ENCODE measurements at regions not wholly inside any gene's neighbourhood (a gene's known extent, or its start where the extent isn't known, plus 50 kb on each side); places are given as distances from the start of the nearest gene placed in this dataset.
A peak's percentile ranks its signal among the peaks of the same experiment; 100 is the strongest.

GRCh38 chr10:111131168-111131799 lies 54.5 kb downstream of the ADRA2A start:
- no peak for DNase-seq

GRCh38 chr10:111137007-111137406 lies 60.2 kb downstream of the ADRA2A start:
- no peak for DNase-seq

GRCh38 chr10:111137587-111137986 lies 60.8 kb downstream of the ADRA2A start:
- DNase-seq = no peak

GRCh38 chr10:111138544-111138943 lies 61.7 kb downstream of the ADRA2A start:
- no peak for DNase-seq

- DNase-seq = no peak
These were observed 62.7 kb downstream of the ADRA2A start for GRCh38 chr10:111139567-111139966.

GRCh38 chr10:111142092-111142768 lies 65.4 kb downstream of the ADRA2A start:
- no peak for DNase-seq

GRCh38 chr10:111146025-111146640 lies 69.3 kb downstream of the ADRA2A start:
- DNase-seq = no peak

- DNase-seq = no peak
These were observed 71.2 kb downstream of the ADRA2A start for GRCh38 chr10:111148025-111148424.

- DNase-seq = no peak
These were observed 71.6 kb downstream of the ADRA2A start for GRCh38 chr10:111148440-111148839.

- no peak for DNase-seq
These were observed 73.9 kb downstream of the ADRA2A start for GRCh38 chr10:111150691-111151090.

GRCh38 chr10:111151595-111152307 lies 74.9 kb downstream of the ADRA2A start:
- DNase-seq = no peak

GRCh38 chr10:111156754-111157153 lies 79.9 kb downstream of the ADRA2A start:
- no peak for DNase-seq

- DNase-seq = no peak
These were observed 81.8 kb downstream of the ADRA2A start for GRCh38 chr10:111158595-111158994.

- no peak for DNase-seq
These were observed 84.5 kb downstream of the ADRA2A start for GRCh38 chr10:111161109-111161874.

- no peak for DNase-seq
These were observed 94.4 kb downstream of the ADRA2A start for GRCh38 chr10:111171183-111171582.

GRCh38 chr10:111175787-111176186 lies 99.0 kb downstream of the ADRA2A start:
- no peak for DNase-seq

- DNase-seq = no peak
These were observed 100.5 kb downstream of the ADRA2A start for GRCh38 chr10:111177379-111177778.

GRCh38 chr10:111179514-111179913 lies 102.7 kb downstream of the ADRA2A start:
- DNase-seq = no peak

GRCh38 chr10:111186358-111186757 lies 109.5 kb downstream of the ADRA2A start:
- DNase-seq = peak; percentile 45

- DNase-seq = no peak
These were observed 110.3 kb downstream of the ADRA2A start for GRCh38 chr10:111187096-111187495.

GRCh38 chr10:111199587-111199986 lies 122.8 kb downstream of the ADRA2A start:
- no peak for DNase-seq

GRCh38 chr10:111200505-111201186 lies 123.8 kb downstream of the ADRA2A start:
- no peak for DNase-seq
